ENCODE measurements at regions not wholly inside any gene's neighbourhood (a gene's known extent, or its start where the extent isn't known, plus 50 kb on each side); places are given as distances from the start of the nearest gene placed in this dataset.

- H3K9ac ChIP-seq (ENCODE audit: insufficient read depth in 1 of 2, low read depth in 2 of 2, low read length in 2 of 2) = no peak overlapping the region
- H3K4me1 ChIP-seq (replicated peaks in 1 of 2; ENCODE audit: control insufficient read depth in 2 of 2, insufficient read depth in 2 of 2, low read length in 2 of 2) = peaks cover 0 to 5% of the 10 kb centered on the region in 2 experiments; a peak in 2 of 5 replicates
- peaks cover 31 to 35% of the 10 kb centered on the region in 2 experiments for H3K27me3 ChIP-seq (ENCODE audit: control insufficient read depth in 2 of 2, insufficient read depth in 2 of 2, low read length in 2 of 2)
- no peaks in the 10 kb centered on the region for H3K79me2 ChIP-seq (ENCODE audit: control insufficient read depth, insufficient read depth, low read length)
- ChIA-PET CTCF (ENCODE audit: low intra/inter-chr PET ratio) (no interaction called here), POLR2A (no interaction called here)
- H3K9me3 ChIP-seq (replicated peaks; ENCODE audit: control insufficient read depth, insufficient read depth, low read depth, low read length) = no peaks in the 10 kb centered on the region
- ATAC-seq (no peak), DNase-seq (ENCODE audit: extremely low read depth in 1 of 4, low spot score in 3 of 4) (no peak), FAIRE-seq (no peak)
- H3K4me3 ChIP-seq = no peak overlapping the region
- in situ Hi-C loops (cut with MboI) = loop anchor here (25.0 kb wide), 1 partner anchor 189 kb away; no protein-coding TSS in a partner anchor
- BruUV-seq (replicated peaks) = no TSS peak
- H3K4me2 ChIP-seq (ENCODE audit: insufficient read depth, low read length) = no peak overlapping the region
- H3K9me1 ChIP-seq (ENCODE audit: control insufficient read depth, insufficient read depth, low read length) = no peaks in the 10 kb centered on the region
- no peaks in the 10 kb centered on the region for H4K20me1 ChIP-seq (replicated peaks; ENCODE audit: control insufficient read depth, insufficient read depth, low read length)
- 0% methylated on average over 1 of the region's 1 CpG for WGBS (ENCODE audit: insufficient coverage, low coverage, missing lambda C conversion rate)
- no peak overlapping the region for H3K27ac ChIP-seq (ENCODE audit: extremely low read depth, low read depth, low read length)
- no peak overlapping the region for H2AFZ ChIP-seq (ENCODE audit: low read depth, low read length)
- intact Hi-C loops (cut with micrococcal nuclease) = no loop called here
- H3K36me3 ChIP-seq (ENCODE audit: control insufficient read depth, insufficient read depth, low read length) = no peaks in the 10 kb centered on the region
- TF ChIP-seq ILK (tag; IDR thresholded peaks at IDR 0.05; ENCODE audit: borderline replicate concordance, low read depth) (no peak), ZBTB9 (CRISPR knock-in tag; IDR thresholded peaks at IDR 0.05) (no peak), ZNF263 (CRISPR knock-in tag; IDR thresholded peaks at IDR 0.05; ENCODE audit: borderline replicate concordance) (no peak), KLF13 (tag; IDR thresholded peaks at IDR 0.05; ENCODE audit: borderline replicate concordance, low read depth) (no peak), ZSCAN29 (IDR thresholded peaks at IDR 0.05) (no peak), PATZ1 (CRISPR knock-in tag; IDR thresholded peaks at IDR 0.05; ENCODE audit: borderline replicate concordance) (no peak), MCM3 (IDR thresholded peaks at IDR 0.05) (no peak), THAP12 (CRISPR knock-in tag; IDR thresholded peaks at IDR 0.05) (no peak), ZNF24 (IDR thresholded peaks at IDR 0.05) (no peak), FOXA3 (CRISPR knock-in tag; conservative IDR thresholded peaks at IDR 0.05 in 1 of 2, IDR thresholded peaks at IDR 0.05 in 1 of 2) (no peak), MTA3 (IDR thresholded peaks at IDR 0.05; ENCODE audit: borderline replicate concordance) (no peak), ZNF609 (CRISPR knock-in tag; IDR thresholded peaks at IDR 0.05; ENCODE audit: borderline replicate concordance) (no peak), GTF2A2 (tag; IDR thresholded peaks at IDR 0.05) (no peak)
Measured at GRCh38 chr1:200298242-200298641, 111.6 kb downstream of the ZNF281 start.
